Activated CD8-positive, alpha-beta T cell treated with anti-CD3 and anti-CD28 coated beads for 36 hours (primary cell): ENCODE measurements at regions not wholly inside any gene's neighbourhood (a gene's known extent, or its start where the extent isn't known, plus 50 kb on each side); places are given as distances from the start of the nearest gene placed in this dataset.

Experiments used
- ATAC-seq: fragments of 200-7000 bp; cut with Tn5 transposase; one replicate; pipeline ENCODE4 v1.10.0; 2021; ENCODE audit warnings: mild to moderate bottlenecking, moderate library complexity
- CTCF ChIA-PET: fragments of 350-600 bp; sonication (Branson Sonifier 250); formaldehyde crosslinking; loops from one replicate; lab custom pipeline; 2021; ENCODE audit warnings: antibody characterized with exemption; lab: Charles Lee
- POLR2A ChIA-PET: fragments of 350-600 bp; sonication (Branson Sonifier 250); formaldehyde crosslinking; loops from one replicate; lab custom pipeline; 2021; ENCODE audit warnings: antibody characterized with exemption; lab: Charles Lee
- DNase-seq: peaks from one replicate; pipeline ENCODE4 v3.0.0-alpha.2; 2020
- H3K27ac Mint-ChIP-seq: one replicate; pipeline ENCODE4 v1.8.0; 2021; ENCODE audit warnings: mild to moderate bottlenecking, mixed read lengths
- H3K27me3 Mint-ChIP-seq: one replicate; pipeline ENCODE4 v1.8.0; 2021; ENCODE audit warnings: mixed read lengths
- H3K36me3 Mint-ChIP-seq: one replicate; pipeline ENCODE4 v1.8.0; 2021; ENCODE audit warnings: low read depth, mixed read lengths
- H3K4me1 Mint-ChIP-seq: one replicate; pipeline ENCODE4 v1.8.0; 2021; ENCODE audit warnings: low read depth, mixed read lengths
- H3K4me3 Mint-ChIP-seq: one replicate; pipeline ENCODE4 v1.8.0; 2021; ENCODE audit warnings: mild to moderate bottlenecking, moderate library complexity, mixed read lengths
- H3K9me3 Mint-ChIP-seq: one replicate; pipeline ENCODE4 v1.8.0; 2021; ENCODE audit warnings: mixed read lengths
- intact Hi-C: fragments of 100-400 bp; cut with micrococcal nuclease; formaldehyde crosslinking; loops from one replicate; pipeline ENCODE4 v1.10.0; 2022
- TF ChIP-seq, protein P1 (sequence below): fragments of 200-600 bp; IDR thresholded peaks from one replicate; pipeline ENCODE4 v1.8.0; 2022; ENCODE audit warnings: antibody characterized with exemption, mild to moderate bottlenecking

GRCh38 chr13:88329066-88329465 lies 657.9 kb downstream of the SLITRK5 start:
- Mint-ChIP-seq H3K27me3 (no peaks in the 10 kb centered on the region), H3K9me3 (peaks cover 4% of the 10 kb centered on the region), H3K4me1 (no peaks in the 10 kb centered on the region), H3K36me3 (no peaks in the 10 kb centered on the region), H3K27ac (no peak overlapping the region), H3K4me3 (no peak overlapping the region)
- intact Hi-C loops: no loop called here
- DNase-seq (no peak), ATAC-seq (no peak)
- ChIA-PET CTCF (no interaction called here), POLR2A (no interaction called here)
- TF ChIP-seq, protein P1, sequence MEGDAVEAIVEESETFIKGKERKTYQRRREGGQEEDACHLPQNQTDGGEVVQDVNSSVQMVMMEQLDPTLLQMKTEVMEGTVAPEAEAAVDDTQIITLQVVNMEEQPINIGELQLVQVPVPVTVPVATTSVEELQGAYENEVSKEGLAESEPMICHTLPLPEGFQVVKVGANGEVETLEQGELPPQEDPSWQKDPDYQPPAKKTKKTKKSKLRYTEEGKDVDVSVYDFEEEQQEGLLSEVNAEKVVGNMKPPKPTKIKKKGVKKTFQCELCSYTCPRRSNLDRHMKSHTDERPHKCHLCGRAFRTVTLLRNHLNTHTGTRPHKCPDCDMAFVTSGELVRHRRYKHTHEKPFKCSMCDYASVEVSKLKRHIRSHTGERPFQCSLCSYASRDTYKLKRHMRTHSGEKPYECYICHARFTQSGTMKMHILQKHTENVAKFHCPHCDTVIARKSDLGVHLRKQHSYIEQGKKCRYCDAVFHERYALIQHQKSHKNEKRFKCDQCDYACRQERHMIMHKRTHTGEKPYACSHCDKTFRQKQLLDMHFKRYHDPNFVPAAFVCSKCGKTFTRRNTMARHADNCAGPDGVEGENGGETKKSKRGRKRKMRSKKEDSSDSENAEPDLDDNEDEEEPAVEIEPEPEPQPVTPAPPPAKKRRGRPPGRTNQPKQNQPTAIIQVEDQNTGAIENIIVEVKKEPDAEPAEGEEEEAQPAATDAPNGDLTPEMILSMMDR: no peak

DNA sequence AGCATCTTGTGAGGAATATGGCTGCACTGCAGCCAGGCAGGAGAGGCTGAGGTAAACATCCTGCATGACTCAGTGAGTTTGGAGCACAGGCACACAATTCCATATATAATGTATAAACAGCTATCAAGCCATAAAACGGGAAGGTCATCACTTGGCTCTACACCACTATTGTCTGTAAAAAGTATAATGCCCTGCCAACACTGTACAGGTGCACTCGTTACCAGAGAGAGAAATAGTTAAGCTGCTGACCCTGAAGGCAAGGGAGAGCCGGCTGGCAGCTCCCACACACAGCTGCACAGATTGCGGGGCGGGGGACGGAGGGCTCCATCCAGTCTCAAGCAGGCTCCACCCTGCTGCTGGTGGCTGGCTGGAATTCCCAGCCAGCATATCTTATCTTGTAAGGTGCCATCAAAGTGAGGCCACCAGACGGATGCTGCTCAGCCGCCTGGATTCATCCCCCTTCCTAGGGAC lies 668.1 kb downstream of the SLITRK5 start:
- ATAC-seq (no peak), DNase-seq (no peak)
- intact Hi-C loops: no loop called here
- Mint-ChIP-seq H3K27ac (no peak overlapping the region), H3K4me1 (no peaks in the 10 kb centered on the region), H3K4me3 (no peak overlapping the region), H3K27me3 (no peaks in the 10 kb centered on the region), H3K36me3 (no peaks in the 10 kb centered on the region), H3K9me3 (peaks cover 14% of the 10 kb centered on the region)
- ChIA-PET CTCF (no interaction called here), POLR2A (no interaction called here)
- TF ChIP-seq, protein P1: no peak

- intact Hi-C loops: no loop called here
- Mint-ChIP-seq H3K36me3 (no peaks in the 10 kb centered on the region), H3K9me3 (peaks cover 13% of the 10 kb centered on the region), H3K4me3 (no peak overlapping the region), H3K27ac (no peak overlapping the region), H3K27me3 (no peaks in the 10 kb centered on the region), H3K4me1 (no peaks in the 10 kb centered on the region)
- TF ChIP-seq, protein P1: no peak
- no peak for DNase-seq
- ChIA-PET POLR2A (no interaction called here), CTCF (no interaction called here)
- no peak for ATAC-seq
Measured at GRCh38 chr13:88345171-88345847, 674.1 kb downstream of the SLITRK5 start.

- Mint-ChIP-seq H3K27me3 (no peaks in the 10 kb centered on the region), H3K4me3 (no peak overlapping the region), H3K36me3 (no peaks in the 10 kb centered on the region), H3K4me1 (no peaks in the 10 kb centered on the region), H3K27ac (no peak overlapping the region), H3K9me3 (peaks cover 9% of the 10 kb centered on the region)
- no peak for DNase-seq
- TF ChIP-seq, protein P1: no peak
- ATAC-seq: no peak
- ChIA-PET POLR2A (no interaction called here), CTCF (no interaction called here)
- intact Hi-C loops: no loop called here
Measured at GRCh38 chr13:88360761-88361160, 689.6 kb downstream of the SLITRK5 start.

GRCh38 chr13:88369866-88370265 lies 698.7 kb downstream of the SLITRK5 start:
- H3K27ac Mint-ChIP-seq: no peak overlapping the region
- H3K9me3 Mint-ChIP-seq: no peaks in the 10 kb centered on the region
- CTCF ChIA-PET: no interaction called here
- ATAC-seq: no peak
- POLR2A ChIA-PET: interaction anchor here (0.7 kb wide), 1 partner anchor 1883 kb away, joined by 3 read pairs; no protein-coding TSS in a partner anchor
- TF ChIP-seq, protein P1: no peak
- H3K4me3 Mint-ChIP-seq: no peak overlapping the region
- no peaks in the 10 kb centered on the region for H3K27me3 Mint-ChIP-seq
- H3K36me3 Mint-ChIP-seq: no peaks in the 10 kb centered on the region
- intact Hi-C loops: no loop called here
- DNase-seq: no peak
- H3K4me1 Mint-ChIP-seq: no peaks in the 10 kb centered on the region
